H9 (cell line): ENCODE measurements at regions not wholly inside any gene's neighbourhood (a gene's known extent, or its start where the extent isn't known, plus 50 kb on each side); places are given as distances from the start of the nearest gene placed in this dataset.

Experiments used
- DNase-seq: peaks from one replicate; pipeline ENCODE4 v3.0.0-alpha.2; 2017
- H2AFZ ChIP-seq: one replicate; pipeline ENCODE4 v1.6.1; 2013; ENCODE audit warnings: mild to moderate bottlenecking, low read length, control low read depth, moderate library complexity
- H2AK5ac ChIP-seq: 2 replicates; pipeline ENCODE4 v1.6.1; 2013; ENCODE audit warnings: low read length, control low read depth, mixed read lengths; ENCODE audit not compliant: insufficient read length
- H2BK120ac ChIP-seq: one replicate; pipeline ENCODE4 v1.6.1; 2013; ENCODE audit warnings: low read depth, mild to moderate bottlenecking, low read length, control low read depth, inconsistent platforms; ENCODE audit not compliant: poor library complexity, severe bottlenecking
- H2BK12ac ChIP-seq: 2 replicates; pipeline ENCODE4 v1.6.1; 2013; ENCODE audit warnings: low read length, control low read depth, mixed read lengths, low read depth; ENCODE audit not compliant: insufficient read length
- H2BK15ac ChIP-seq: 2 replicates; pipeline ENCODE4 v1.6.1; 2013; ENCODE audit warnings: low read depth, low read length, control low read depth
- H2BK20ac ChIP-seq: one replicate; pipeline ENCODE4 v1.6.1; 2013; ENCODE audit warnings: low read depth, mild to moderate bottlenecking, low read length, control low read depth, inconsistent platforms; ENCODE audit not compliant: poor library complexity, severe bottlenecking
- H2BK5ac ChIP-seq: 2 replicates; pipeline ENCODE4 v1.6.1; 2013; ENCODE audit warnings: low read length, control low read depth, mixed read lengths; ENCODE audit not compliant: insufficient read length
- H3K14ac ChIP-seq: 2 replicates; pipeline ENCODE4 v1.6.1; 2013; ENCODE audit warnings: low read length, control low read depth; ENCODE audit not compliant: insufficient read depth
- H3K18ac ChIP-seq: 2 replicates; pipeline ENCODE4 v1.6.1; 2013; ENCODE audit warnings: low read depth, mild to moderate bottlenecking, mixed read lengths, low read length, control low read depth; ENCODE audit not compliant: insufficient read length
- H3K23ac ChIP-seq: 2 replicates; pipeline ENCODE4 v1.6.1; 2013; ENCODE audit warnings: low read length, control low read depth, mixed read lengths, low read depth; ENCODE audit not compliant: insufficient read length
- H3K23me2 ChIP-seq: 2 replicates; pipeline ENCODE4 v1.6.1; 2013; ENCODE audit warnings: low read depth, mild to moderate bottlenecking, mixed read lengths, low read length, control low read depth; ENCODE audit not compliant: insufficient read length, poor library complexity, severe bottlenecking
- H3K27ac ChIP-seq: 2 replicates; pipeline ENCODE4 v1.5.1; 2013; ENCODE audit warnings: low read length, control low read depth, mixed read lengths, low read depth; ENCODE audit not compliant: insufficient read length
- H3K27me3 ChIP-seq: 2 replicates; pipeline ENCODE4 v1.6.1; 2013; ENCODE audit warnings: low read length, control low read depth, inconsistent platforms; ENCODE audit not compliant: insufficient read depth
- H3K4ac ChIP-seq: 2 replicates; pipeline ENCODE4 v1.6.1; 2013; ENCODE audit warnings: low read depth, mild to moderate bottlenecking, control low read depth, inconsistent platforms, low read length, moderate library complexity
- H3K4me1 ChIP-seq: 2 replicates; pipeline ENCODE4 v1.6.1; 2013; ENCODE audit warnings: low read length, control low read depth, inconsistent platforms; ENCODE audit not compliant: insufficient read depth
- H3K4me2 ChIP-seq: 2 replicates; pipeline ENCODE4 v1.6.1; 2013; ENCODE audit warnings: low read length, control low read depth, mixed read lengths; ENCODE audit not compliant: insufficient read length, insufficient read depth
- H3K56ac ChIP-seq: 2 replicates; pipeline ENCODE4 v1.6.1; 2013; ENCODE audit warnings: low read depth, mild to moderate bottlenecking, mixed read lengths, low read length, control low read depth; ENCODE audit not compliant: insufficient read length
- H3K79me1 ChIP-seq: 2 replicates; pipeline ENCODE4 v1.6.1; 2013; ENCODE audit warnings: low read depth, mild to moderate bottlenecking, moderate library complexity, low read length, control low read depth, inconsistent platforms; ENCODE audit not compliant: insufficient read depth, poor library complexity, severe bottlenecking
- H3K79me2 ChIP-seq: 2 replicates; pipeline ENCODE4 v1.6.1; 2013; ENCODE audit warnings: low read length, control low read depth, inconsistent platforms; ENCODE audit not compliant: insufficient read depth
- H3K9ac ChIP-seq: 2 replicates; pipeline ENCODE4 v1.6.1; 2013; ENCODE audit warnings: low read length, control low read depth, mixed read lengths; ENCODE audit not compliant: insufficient read length; ENCODE audit errors: extremely low read depth
- H3K9me3 ChIP-seq: one replicate; pipeline ENCODE4 v1.6.1; 2013; ENCODE audit warnings: low read depth, low read length, inconsistent platforms; ENCODE audit not compliant: control insufficient read depth
- H3T11ph ChIP-seq: one replicate; pipeline ENCODE4 v1.6.1; 2013; ENCODE audit warnings: mild to moderate bottlenecking, low read length, control low read depth, inconsistent platforms
- H4K20me1 ChIP-seq: one replicate; pipeline ENCODE4 v1.6.1; 2013; ENCODE audit not compliant: control insufficient read depth, insufficient read length, insufficient read depth
- H4K5ac ChIP-seq: 2 replicates; pipeline ENCODE4 v1.6.1; 2013; ENCODE audit warnings: low read depth, mild to moderate bottlenecking, mixed read lengths, low read length, control low read depth; ENCODE audit not compliant: insufficient read length
- H4K8ac ChIP-seq: replicated peaks from 2 replicates; pipeline ENCODE4 v1.6.1; 2013; ENCODE audit warnings: low read length, control low read depth, mixed read lengths, low read depth; ENCODE audit not compliant: insufficient read length
- H4K91ac ChIP-seq: 2 replicates; pipeline ENCODE4 v1.6.1; 2013; ENCODE audit warnings: low read depth, mild to moderate bottlenecking, moderate library complexity, mixed read lengths, low read length, control low read depth; ENCODE audit not compliant: insufficient read length
- H3K27ac Mint-ChIP-seq, 3 experiments: 2 replicates in 2 of 3; 3 replicates in 1 of 3; pipeline ENCODE4 v1.8.0; 2020 to 2021; ENCODE audit warnings: mixed read lengths in 3 of 3, mild to moderate bottlenecking in 1 of 3, moderate library complexity in 1 of 3
- H3K27me3 Mint-ChIP-seq: 2 replicates; pipeline ENCODE4 v1.8.0; 2021; ENCODE audit warnings: low read depth, mild to moderate bottlenecking, moderate library complexity, mixed read lengths
- H3K36me3 Mint-ChIP-seq, 3 experiments: 2 replicates in 2 of 3; 3 replicates in 1 of 3; pipeline ENCODE4 v1.8.0; 2020 to 2021; ENCODE audit warnings: low read depth in 3 of 3, mixed read lengths in 3 of 3; ENCODE audit not compliant: insufficient read depth in 1 of 3
- H3K4me1 Mint-ChIP-seq, 2 experiments: 2 replicates each; pipeline ENCODE4 v1.8.0; 2020; ENCODE audit warnings: mixed read lengths in 2 of 2
- H3K4me3 Mint-ChIP-seq, 2 experiments: 2 replicates in 1 of 2; 3 replicates in 1 of 2; pipeline ENCODE4 v1.8.0; 2020 to 2021; ENCODE audit warnings: mild to moderate bottlenecking in 2 of 2, mixed read lengths in 2 of 2, moderate library complexity in 1 of 2
- H3K9me3 Mint-ChIP-seq, 2 experiments: 2 replicates in 1 of 2; 3 replicates in 1 of 2; pipeline ENCODE4 v1.8.0; 2020; ENCODE audit warnings: mild to moderate bottlenecking in 2 of 2, mixed read lengths in 2 of 2, moderate library complexity in 1 of 2
- WGBS: extraction: QIAGEN DNeasy Blood & Tissue Kit; methylation state at CpG from one replicate; pipeline ENCODE4 v1.1.7; 2013; ENCODE audit warnings: missing lambda C conversion rate, low lambda C conversion rate, mixed read lengths; ENCODE audit not compliant: insufficient read length; ENCODE audit errors: extremely low coverage; 5-methylcytosine and 5-hydroxymethylcytosine counted together
- TF ChIP-seq, protein P1 (sequence below): fragments of 200-600 bp; sonication (generic); conservative IDR thresholded peaks from 3 replicates; pipeline ENCODE4 v1.8.0; 2021; ENCODE audit warnings: antibody characterized with exemption, mild to moderate bottlenecking

- no peak overlapping the region for H3K14ac ChIP-seq
- no peaks in the 10 kb centered on the region for H3K23me2 ChIP-seq
- WGBS: no CpG with 5 or more reads among the region's 4 CpGs
- H3K4me2 ChIP-seq: peak overlapping the region; percentile 2
- TF ChIP-seq, protein P1, sequence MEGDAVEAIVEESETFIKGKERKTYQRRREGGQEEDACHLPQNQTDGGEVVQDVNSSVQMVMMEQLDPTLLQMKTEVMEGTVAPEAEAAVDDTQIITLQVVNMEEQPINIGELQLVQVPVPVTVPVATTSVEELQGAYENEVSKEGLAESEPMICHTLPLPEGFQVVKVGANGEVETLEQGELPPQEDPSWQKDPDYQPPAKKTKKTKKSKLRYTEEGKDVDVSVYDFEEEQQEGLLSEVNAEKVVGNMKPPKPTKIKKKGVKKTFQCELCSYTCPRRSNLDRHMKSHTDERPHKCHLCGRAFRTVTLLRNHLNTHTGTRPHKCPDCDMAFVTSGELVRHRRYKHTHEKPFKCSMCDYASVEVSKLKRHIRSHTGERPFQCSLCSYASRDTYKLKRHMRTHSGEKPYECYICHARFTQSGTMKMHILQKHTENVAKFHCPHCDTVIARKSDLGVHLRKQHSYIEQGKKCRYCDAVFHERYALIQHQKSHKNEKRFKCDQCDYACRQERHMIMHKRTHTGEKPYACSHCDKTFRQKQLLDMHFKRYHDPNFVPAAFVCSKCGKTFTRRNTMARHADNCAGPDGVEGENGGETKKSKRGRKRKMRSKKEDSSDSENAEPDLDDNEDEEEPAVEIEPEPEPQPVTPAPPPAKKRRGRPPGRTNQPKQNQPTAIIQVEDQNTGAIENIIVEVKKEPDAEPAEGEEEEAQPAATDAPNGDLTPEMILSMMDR: no peak
- no peak overlapping the region for H2BK15ac ChIP-seq
- Mint-ChIP-seq H3K36me3 (no peaks in the 10 kb centered on the region), H3K9me3 (no peaks in the 10 kb centered on the region), H3K27me3 (no peaks in the 10 kb centered on the region), H3K27ac (peak overlapping the region; percentile 28 to 96 (median 94); a peak in 6 of 7 replicates), H3K4me3 (peak overlapping the region; percentile 12 to 57; a peak in 4 of 5 replicates), H3K4me1 (peaks cover 26 to 27% of the 10 kb centered on the region in 2 experiments)
- peak overlapping the region; percentile 11 for H2AFZ ChIP-seq
- no peaks in the 10 kb centered on the region for H3K9me3 ChIP-seq
- no peak overlapping the region for H2BK20ac ChIP-seq
- no peak overlapping the region for H4K5ac ChIP-seq
- H4K20me1 ChIP-seq: no peaks in the 10 kb centered on the region
- no peak overlapping the region for H4K91ac ChIP-seq
- no peaks in the 10 kb centered on the region for H3K27me3 ChIP-seq
- no peaks in the 10 kb centered on the region for H3K79me2 ChIP-seq
- H2BK5ac ChIP-seq: no peak overlapping the region
- H3K56ac ChIP-seq: no peak overlapping the region
- no peak overlapping the region for H2AK5ac ChIP-seq
- no peak overlapping the region for H3K9ac ChIP-seq
- no peak overlapping the region for H3K4ac ChIP-seq
- DNase-seq: no peak
- no peak overlapping the region for H3K18ac ChIP-seq
- no peak overlapping the region for H4K8ac ChIP-seq
- no peak overlapping the region for H3T11ph ChIP-seq
- peaks cover 6% of the 10 kb centered on the region for H3K4me1 ChIP-seq
- H2BK120ac ChIP-seq: no peak overlapping the region
- H3K79me1 ChIP-seq: no peaks in the 10 kb centered on the region
- H3K23ac ChIP-seq: no peak overlapping the region
- no peak overlapping the region for H3K27ac ChIP-seq
- no peak overlapping the region for H2BK12ac ChIP-seq
Observed at GRCh38 chr4:26238426-26238777, 82.4 kb upstream of the RBPJ start.
